ENCODE measurements at regions not wholly inside any gene's neighbourhood (a gene's known extent, or its start where the extent isn't known, plus 50 kb on each side); places are given as distances from the start of the nearest gene placed in this dataset.

GRCh38 chr12:72219937-72220336 is 52.2 kb upstream of the TRHDE start:
- Mint-ChIP-seq H3K27ac (no peak overlapping the region), H3K4me1 (peaks cover under 1% of the 10 kb centered on the region), H3K36me3 (no peaks in the 10 kb centered on the region), H3K27me3 (ENCODE audit: low read depth) (peaks cover 8% of the 10 kb centered on the region), H3K4me3 (no peak overlapping the region), H3K9me3 (no peaks in the 10 kb centered on the region)
- no peak for TF ChIP-seq CTCF (IDR thresholded peaks at IDR 0.05; ENCODE audit: unreplicated experiment)
- DNase-seq (ENCODE audit: low spot score in 2 of 2, unreplicated experiment in 2 of 2): no peak

Data from mesothelial cell of epicardium (in vitro differentiated cells).